WTC11 (cell line): ENCODE measurements at regions not wholly inside any gene's neighbourhood (a gene's known extent, or its start where the extent isn't known, plus 50 kb on each side); places are given as distances from the start of the nearest gene placed in this dataset.

Experiments
- FOXK1 ChIP-seq: sonication (generic); formaldehyde crosslinking; IDR thresholded peaks from 2 replicates; pipeline ENCODE4 v1.8.0; 2022; ENCODE audit warnings: mild to moderate bottlenecking, moderate library complexity, missing genetic modification reagents
- JUN ChIP-seq: sonication (generic); formaldehyde crosslinking; IDR thresholded peaks from 2 replicates; pipeline ENCODE4 v1.8.0; 2023; ENCODE audit warnings: mild to moderate bottlenecking, missing genetic modification reagents
- MYBL2 ChIP-seq: sonication (generic); formaldehyde crosslinking; IDR thresholded peaks from 2 replicates; pipeline ENCODE4 v1.8.1; 2023; ENCODE audit warnings: mild to moderate bottlenecking, moderate library complexity, missing genetic modification reagents
- NR3C1 ChIP-seq: sonication (generic); formaldehyde crosslinking; conservative IDR thresholded peaks from 2 replicates; pipeline ENCODE4 v1.8.1; 2023; ENCODE audit warnings: low read depth, mild to moderate bottlenecking, missing genetic modification reagents
- ZNF263 ChIP-seq: sonication (generic); formaldehyde crosslinking; IDR thresholded peaks from 2 replicates; pipeline ENCODE4 v1.8.1; 2022; ENCODE audit warnings: low read depth, mild to moderate bottlenecking, moderate library complexity, missing genetic modification reagents
- TF ChIP-seq, protein P1 (sequence below): fragments of 200-600 bp; IDR thresholded peaks from 2 replicates; pipeline ENCODE4 v1.8.0; 2022; ENCODE audit warnings: antibody characterized with exemption
- TF ChIP-seq, protein P2 (sequence below): sonication (generic); formaldehyde crosslinking; IDR thresholded peaks from 2 replicates; pipeline ENCODE4 v1.8.1; 2023; ENCODE audit warnings: mild to moderate bottlenecking, missing genetic modification reagents, borderline replicate concordance
- TF ChIP-seq, protein P3 (sequence below): sonication (generic); formaldehyde crosslinking; IDR thresholded peaks from 2 replicates; pipeline ENCODE4 v1.8.1; 2023; ENCODE audit warnings: mild to moderate bottlenecking, missing genetic modification reagents, moderate library complexity
- TF ChIP-seq, protein P4 (sequence below): sonication (generic); formaldehyde crosslinking; IDR thresholded peaks from 2 replicates; pipeline ENCODE4 v1.8.1; 2022; ENCODE audit warnings: missing genetic modification reagents, borderline replicate concordance

DNA sequence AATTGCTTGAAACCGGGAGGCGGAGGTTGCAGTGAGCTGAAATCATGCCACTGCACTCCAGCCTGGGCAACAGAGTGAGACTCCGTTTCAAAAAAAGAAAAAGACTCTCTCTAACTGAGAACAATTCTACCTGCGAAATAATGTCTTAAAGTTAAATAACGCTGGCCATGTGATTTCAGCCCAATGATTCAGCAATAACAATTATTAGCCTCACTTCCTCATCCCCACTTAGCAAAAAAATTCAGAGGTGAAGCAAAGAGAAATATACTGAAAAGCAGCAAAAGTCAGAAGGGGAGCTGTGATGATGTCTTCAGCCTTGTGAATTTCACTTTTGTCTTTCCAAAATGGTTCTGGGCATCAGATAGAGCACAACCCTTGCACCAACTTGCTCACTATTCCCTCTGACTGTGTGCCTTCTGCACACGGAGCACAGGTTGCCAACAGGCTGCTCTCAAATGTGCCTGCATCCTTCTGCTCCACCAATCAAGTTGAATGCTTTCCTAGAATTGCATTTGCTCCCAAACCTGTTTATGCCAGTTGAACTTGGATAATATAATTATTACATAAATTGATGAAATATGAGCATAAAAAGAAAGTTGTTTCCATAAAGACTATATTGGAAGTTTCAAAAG, 79.8 kb upstream of the IPO9 start:
- TF ChIP-seq, protein P1, sequence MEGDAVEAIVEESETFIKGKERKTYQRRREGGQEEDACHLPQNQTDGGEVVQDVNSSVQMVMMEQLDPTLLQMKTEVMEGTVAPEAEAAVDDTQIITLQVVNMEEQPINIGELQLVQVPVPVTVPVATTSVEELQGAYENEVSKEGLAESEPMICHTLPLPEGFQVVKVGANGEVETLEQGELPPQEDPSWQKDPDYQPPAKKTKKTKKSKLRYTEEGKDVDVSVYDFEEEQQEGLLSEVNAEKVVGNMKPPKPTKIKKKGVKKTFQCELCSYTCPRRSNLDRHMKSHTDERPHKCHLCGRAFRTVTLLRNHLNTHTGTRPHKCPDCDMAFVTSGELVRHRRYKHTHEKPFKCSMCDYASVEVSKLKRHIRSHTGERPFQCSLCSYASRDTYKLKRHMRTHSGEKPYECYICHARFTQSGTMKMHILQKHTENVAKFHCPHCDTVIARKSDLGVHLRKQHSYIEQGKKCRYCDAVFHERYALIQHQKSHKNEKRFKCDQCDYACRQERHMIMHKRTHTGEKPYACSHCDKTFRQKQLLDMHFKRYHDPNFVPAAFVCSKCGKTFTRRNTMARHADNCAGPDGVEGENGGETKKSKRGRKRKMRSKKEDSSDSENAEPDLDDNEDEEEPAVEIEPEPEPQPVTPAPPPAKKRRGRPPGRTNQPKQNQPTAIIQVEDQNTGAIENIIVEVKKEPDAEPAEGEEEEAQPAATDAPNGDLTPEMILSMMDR: no peak
- TF ChIP-seq, protein P2, sequence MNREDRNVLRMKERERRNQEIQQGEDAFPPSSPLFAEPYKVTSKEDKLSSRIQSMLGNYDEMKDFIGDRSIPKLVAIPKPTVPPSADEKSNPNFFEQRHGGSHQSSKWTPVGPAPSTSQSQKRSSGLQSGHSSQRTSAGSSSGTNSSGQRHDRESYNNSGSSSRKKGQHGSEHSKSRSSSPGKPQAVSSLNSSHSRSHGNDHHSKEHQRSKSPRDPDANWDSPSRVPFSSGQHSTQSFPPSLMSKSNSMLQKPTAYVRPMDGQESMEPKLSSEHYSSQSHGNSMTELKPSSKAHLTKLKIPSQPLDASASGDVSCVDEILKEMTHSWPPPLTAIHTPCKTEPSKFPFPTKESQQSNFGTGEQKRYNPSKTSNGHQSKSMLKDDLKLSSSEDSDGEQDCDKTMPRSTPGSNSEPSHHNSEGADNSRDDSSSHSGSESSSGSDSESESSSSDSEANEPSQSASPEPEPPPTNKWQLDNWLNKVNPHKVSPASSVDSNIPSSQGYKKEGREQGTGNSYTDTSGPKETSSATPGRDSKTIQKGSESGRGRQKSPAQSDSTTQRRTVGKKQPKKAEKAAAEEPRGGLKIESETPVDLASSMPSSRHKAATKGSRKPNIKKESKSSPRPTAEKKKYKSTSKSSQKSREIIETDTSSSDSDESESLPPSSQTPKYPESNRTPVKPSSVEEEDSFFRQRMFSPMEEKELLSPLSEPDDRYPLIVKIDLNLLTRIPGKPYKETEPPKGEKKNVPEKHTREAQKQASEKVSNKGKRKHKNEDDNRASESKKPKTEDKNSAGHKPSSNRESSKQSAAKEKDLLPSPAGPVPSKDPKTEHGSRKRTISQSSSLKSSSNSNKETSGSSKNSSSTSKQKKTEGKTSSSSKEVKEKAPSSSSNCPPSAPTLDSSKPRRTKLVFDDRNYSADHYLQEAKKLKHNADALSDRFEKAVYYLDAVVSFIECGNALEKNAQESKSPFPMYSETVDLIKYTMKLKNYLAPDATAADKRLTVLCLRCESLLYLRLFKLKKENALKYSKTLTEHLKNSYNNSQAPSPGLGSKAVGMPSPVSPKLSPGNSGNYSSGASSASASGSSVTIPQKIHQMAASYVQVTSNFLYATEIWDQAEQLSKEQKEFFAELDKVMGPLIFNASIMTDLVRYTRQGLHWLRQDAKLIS (CRISPR knock-in tag): no peak
- TF ChIP-seq, protein P3, sequence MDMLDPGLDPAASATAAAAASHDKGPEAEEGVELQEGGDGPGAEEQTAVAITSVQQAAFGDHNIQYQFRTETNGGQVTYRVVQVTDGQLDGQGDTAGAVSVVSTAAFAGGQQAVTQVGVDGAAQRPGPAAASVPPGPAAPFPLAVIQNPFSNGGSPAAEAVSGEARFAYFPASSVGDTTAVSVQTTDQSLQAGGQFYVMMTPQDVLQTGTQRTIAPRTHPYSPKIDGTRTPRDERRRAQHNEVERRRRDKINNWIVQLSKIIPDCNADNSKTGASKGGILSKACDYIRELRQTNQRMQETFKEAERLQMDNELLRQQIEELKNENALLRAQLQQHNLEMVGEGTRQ: no peak
- TF ChIP-seq JUN (CRISPR knock-in tag) (no peak), NR3C1 (CRISPR knock-in tag) (no peak), MYBL2 (CRISPR knock-in tag) (no peak), ZNF263 (CRISPR knock-in tag) (no peak), FOXK1 (CRISPR knock-in tag) (no peak)
- TF ChIP-seq, protein P4, sequence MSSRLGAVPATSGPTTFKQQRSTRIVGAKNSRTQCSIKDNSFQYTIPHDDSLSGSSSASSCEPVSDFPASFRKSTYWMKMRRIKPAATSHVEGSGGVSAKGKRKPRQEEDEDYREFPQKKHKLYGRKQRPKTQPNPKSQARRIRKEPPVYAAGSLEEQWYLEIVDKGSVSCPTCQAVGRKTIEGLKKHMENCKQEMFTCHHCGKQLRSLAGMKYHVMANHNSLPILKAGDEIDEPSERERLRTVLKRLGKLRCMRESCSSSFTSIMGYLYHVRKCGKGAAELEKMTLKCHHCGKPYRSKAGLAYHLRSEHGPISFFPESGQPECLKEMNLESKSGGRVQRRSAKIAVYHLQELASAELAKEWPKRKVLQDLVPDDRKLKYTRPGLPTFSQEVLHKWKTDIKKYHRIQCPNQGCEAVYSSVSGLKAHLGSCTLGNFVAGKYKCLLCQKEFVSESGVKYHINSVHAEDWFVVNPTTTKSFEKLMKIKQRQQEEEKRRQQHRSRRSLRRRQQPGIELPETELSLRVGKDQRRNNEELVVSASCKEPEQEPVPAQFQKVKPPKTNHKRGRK (CRISPR knock-in tag): no peak
